ENCODE measurements at regions not wholly inside any gene's neighbourhood (a gene's known extent, or its start where the extent isn't known, plus 50 kb on each side); places are given as distances from the start of the nearest gene placed in this dataset.
"Not testable (repeated sequence)": the region's sequence is repeated elsewhere in the genome, so short reads cannot be mapped to it uniquely, and the experiment has no call there.

DNA sequence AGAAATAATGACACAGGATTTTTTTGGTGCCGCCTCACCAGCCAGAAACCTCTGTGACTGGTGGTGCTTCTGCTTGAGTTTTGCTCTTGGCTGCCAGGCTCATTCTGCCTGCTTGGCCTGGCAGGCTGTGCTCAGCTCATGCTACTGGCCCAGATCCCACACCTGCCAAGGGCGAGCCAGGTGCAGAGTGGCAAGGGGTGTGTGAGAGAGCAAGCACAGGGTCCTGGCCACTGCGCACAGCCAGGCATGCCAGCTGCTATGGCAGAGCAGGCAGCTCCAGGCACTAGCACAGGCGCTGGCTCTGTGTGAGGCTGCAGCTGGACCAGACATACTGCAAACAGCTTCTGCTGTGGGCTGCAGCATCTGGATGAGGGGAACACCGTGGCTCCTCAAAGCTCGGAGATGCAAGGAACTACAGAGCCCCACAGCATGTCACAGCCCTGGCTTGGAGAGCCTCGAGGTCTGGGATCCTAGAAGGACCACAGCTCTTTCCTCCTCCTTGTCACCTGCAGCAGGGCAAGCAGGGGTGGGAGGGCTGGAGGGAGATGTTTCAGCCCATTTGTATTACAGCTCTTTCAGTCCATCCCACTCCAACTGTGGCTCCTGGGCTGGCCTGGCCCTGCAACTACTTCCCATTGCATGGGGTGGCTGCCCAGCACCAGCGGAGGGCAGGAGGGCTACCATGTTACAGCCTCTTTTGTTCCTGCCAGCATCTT, 313.4 kb upstream of the SEMA3C start:
- DNase-seq (no peak), ATAC-seq (no peak)
- TF ChIP-seq, protein P1, sequence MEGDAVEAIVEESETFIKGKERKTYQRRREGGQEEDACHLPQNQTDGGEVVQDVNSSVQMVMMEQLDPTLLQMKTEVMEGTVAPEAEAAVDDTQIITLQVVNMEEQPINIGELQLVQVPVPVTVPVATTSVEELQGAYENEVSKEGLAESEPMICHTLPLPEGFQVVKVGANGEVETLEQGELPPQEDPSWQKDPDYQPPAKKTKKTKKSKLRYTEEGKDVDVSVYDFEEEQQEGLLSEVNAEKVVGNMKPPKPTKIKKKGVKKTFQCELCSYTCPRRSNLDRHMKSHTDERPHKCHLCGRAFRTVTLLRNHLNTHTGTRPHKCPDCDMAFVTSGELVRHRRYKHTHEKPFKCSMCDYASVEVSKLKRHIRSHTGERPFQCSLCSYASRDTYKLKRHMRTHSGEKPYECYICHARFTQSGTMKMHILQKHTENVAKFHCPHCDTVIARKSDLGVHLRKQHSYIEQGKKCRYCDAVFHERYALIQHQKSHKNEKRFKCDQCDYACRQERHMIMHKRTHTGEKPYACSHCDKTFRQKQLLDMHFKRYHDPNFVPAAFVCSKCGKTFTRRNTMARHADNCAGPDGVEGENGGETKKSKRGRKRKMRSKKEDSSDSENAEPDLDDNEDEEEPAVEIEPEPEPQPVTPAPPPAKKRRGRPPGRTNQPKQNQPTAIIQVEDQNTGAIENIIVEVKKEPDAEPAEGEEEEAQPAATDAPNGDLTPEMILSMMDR (conservative IDR thresholded peaks at IDR 0.05; ENCODE audit: low read depth, low read length): no peak
- TF ChIP-seq EZH2phosphoT487 (IDR thresholded peaks at IDR 0.05; ENCODE audit: borderline replicate concordance, low read length) (no peak), EZH2 (IDR thresholded peaks at IDR 0.05; ENCODE audit: low read length, unreplicated experiment) (no peak)
- Histone ChIP-seq H3K9me2 (replicated peaks; ENCODE audit: low read length) (no peaks in the 10 kb centered on the region), H4K20me1 (ENCODE audit: low read length) (no peaks in the 10 kb centered on the region), H3K9me3 (ENCODE audit: low read length) (no peaks in the 10 kb centered on the region), H3K4me3 (ENCODE audit: low read length) (no peak overlapping the region), H3K36me3 (ENCODE audit: low read depth, low read length) (no peaks in the 10 kb centered on the region), H3K9ac (ENCODE audit: low read length) (no peak overlapping the region), H3K79me2 (ENCODE audit: low read length) (no peaks in the 10 kb centered on the region), H3K4me2 (ENCODE audit: low read length) (no peak overlapping the region), H3F3A (ENCODE audit: low read length, unreplicated experiment) (no peaks in the 10 kb centered on the region), H3K4me1 (ENCODE audit: insufficient read depth, low read length) (no peaks in the 10 kb centered on the region), H3K27me3 (ENCODE audit: low read length) (no peaks in the 10 kb centered on the region), H3K27ac (ENCODE audit: low read length) (no peak overlapping the region), H2AFZ (ENCODE audit: low read length) (no peak overlapping the region)
- CTCF ChIA-PET: no interaction called here
- BruUV-seq (replicated peaks): no TSS peak
- POLR2A ChIA-PET (ENCODE audit: unreplicated experiment): no interaction called here
- intact Hi-C loops (cut with micrococcal nuclease): no loop called here

DNA sequence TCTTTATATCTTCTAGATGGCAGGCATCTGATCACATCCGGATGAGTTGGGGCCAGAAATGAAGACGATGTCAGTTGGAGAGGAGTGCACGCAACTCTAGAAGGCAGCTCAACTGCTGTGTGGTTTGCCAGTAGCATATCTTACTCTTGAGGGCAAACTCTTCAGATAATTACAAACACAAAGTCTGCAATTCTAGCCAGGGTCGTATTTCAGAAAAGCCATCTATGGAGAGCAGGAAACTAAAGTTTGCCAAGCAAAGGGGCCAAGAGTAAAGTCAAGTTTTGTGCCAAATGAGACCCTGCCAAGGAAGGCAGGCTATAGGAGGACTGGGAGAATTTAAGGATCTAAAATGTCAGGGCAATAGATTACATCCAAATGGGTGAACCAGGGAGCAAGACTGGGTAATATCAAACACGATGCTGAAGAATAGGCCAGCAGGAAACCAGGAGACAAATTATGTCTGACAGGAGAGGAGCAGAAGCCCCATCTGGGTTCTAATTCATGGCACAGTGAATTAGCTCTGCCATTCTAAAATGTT, 312.5 kb upstream of the SEMA3C start:
- no peak overlapping the region for H2AFZ ChIP-seq (ENCODE audit: low read length)
- H3K27me3 ChIP-seq (ENCODE audit: low read length): no peaks in the 10 kb centered on the region
- H3K27ac ChIP-seq (ENCODE audit: low read length): no peak overlapping the region
- no peaks in the 10 kb centered on the region for H3K9me3 ChIP-seq (ENCODE audit: low read length)
- intact Hi-C loops (cut with micrococcal nuclease): no loop called here
- no peak overlapping the region for H3K4me3 ChIP-seq (ENCODE audit: low read length)
- BruUV-seq (replicated peaks): no TSS peak
- H3K9me2 ChIP-seq (replicated peaks; ENCODE audit: low read length): no peaks in the 10 kb centered on the region
- H3K4me2 ChIP-seq (ENCODE audit: low read length): no peak overlapping the region
- no peaks in the 10 kb centered on the region for H3K4me1 ChIP-seq (ENCODE audit: insufficient read depth, low read length)
- H3K79me2 ChIP-seq (ENCODE audit: low read length): no peaks in the 10 kb centered on the region
- H3K9ac ChIP-seq (ENCODE audit: low read length): no peak overlapping the region
- POLR2A ChIA-PET (ENCODE audit: unreplicated experiment): no interaction called here
- H4K20me1 ChIP-seq (ENCODE audit: low read length): no peaks in the 10 kb centered on the region
- no peaks in the 10 kb centered on the region for H3K36me3 ChIP-seq (ENCODE audit: low read depth, low read length)
- CTCF ChIA-PET: no interaction called here
- no peaks in the 10 kb centered on the region for H3F3A ChIP-seq (ENCODE audit: low read length, unreplicated experiment)
- TF ChIP-seq, protein P1 (conservative IDR thresholded peaks at IDR 0.05; ENCODE audit: low read depth, low read length): no peak
- TF ChIP-seq EZH2 (IDR thresholded peaks at IDR 0.05; ENCODE audit: low read length, unreplicated experiment) (no peak), EZH2phosphoT487 (IDR thresholded peaks at IDR 0.05; ENCODE audit: borderline replicate concordance, low read length) (no peak)
- DNase-seq: no peak
- ATAC-seq: no peak

DNA sequence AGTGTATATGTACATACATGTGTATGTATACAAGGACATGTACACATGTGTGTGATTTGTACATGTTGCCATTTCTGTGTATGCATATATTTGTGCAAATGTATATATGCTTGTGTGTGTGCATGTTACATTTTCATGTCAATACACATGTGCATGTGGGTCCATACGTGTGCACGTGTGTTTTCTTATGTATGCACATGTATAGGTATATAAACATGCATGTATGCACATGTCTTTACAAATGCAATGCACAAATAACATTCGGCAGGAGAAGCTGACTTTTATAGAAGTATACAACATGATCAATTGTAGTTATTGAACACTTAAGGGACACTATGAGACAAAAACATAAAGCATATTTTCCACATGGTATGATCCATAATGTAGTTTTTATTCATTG, 307.4 kb upstream of the SEMA3C start:
- Histone ChIP-seq H3K9me3 (ENCODE audit: low read length) (peaks cover 4% of the 10 kb centered on the region; the same call in 1 of the 2 replicates), H3K9me2 (replicated peaks; ENCODE audit: low read length) (no peaks in the 10 kb centered on the region), H3K27me3 (ENCODE audit: low read length) (no peaks in the 10 kb centered on the region), H3K36me3 (ENCODE audit: low read depth, low read length) (no peaks in the 10 kb centered on the region), H3K9ac (ENCODE audit: low read length) (no peak overlapping the region), H3K4me1 (ENCODE audit: insufficient read depth, low read length) (no peaks in the 10 kb centered on the region), H2AFZ (ENCODE audit: low read length) (no peak overlapping the region), H3F3A (ENCODE audit: low read length, unreplicated experiment) (no peaks in the 10 kb centered on the region), H3K4me3 (ENCODE audit: low read length) (no peak overlapping the region), H4K20me1 (ENCODE audit: low read length) (no peaks in the 10 kb centered on the region), H3K79me2 (ENCODE audit: low read length) (no peaks in the 10 kb centered on the region), H3K27ac (ENCODE audit: low read length) (no peak overlapping the region), H3K4me2 (ENCODE audit: low read length) (no peak overlapping the region)
- DNase-seq: no peak
- intact Hi-C loops (cut with micrococcal nuclease): no loop called here
- no peak for ATAC-seq
- ChIA-PET POLR2A (ENCODE audit: unreplicated experiment) (no interaction called here), CTCF (no interaction called here)
- no TSS peak for BruUV-seq (replicated peaks)
- TF ChIP-seq, protein P1 (conservative IDR thresholded peaks at IDR 0.05; ENCODE audit: low read depth, low read length): no peak
- TF ChIP-seq EZH2 (IDR thresholded peaks at IDR 0.05; ENCODE audit: low read length, unreplicated experiment): no peak
- TF ChIP-seq EZH2phosphoT487 (IDR thresholded peaks at IDR 0.05; ENCODE audit: borderline replicate concordance, low read length): no peak

DNA sequence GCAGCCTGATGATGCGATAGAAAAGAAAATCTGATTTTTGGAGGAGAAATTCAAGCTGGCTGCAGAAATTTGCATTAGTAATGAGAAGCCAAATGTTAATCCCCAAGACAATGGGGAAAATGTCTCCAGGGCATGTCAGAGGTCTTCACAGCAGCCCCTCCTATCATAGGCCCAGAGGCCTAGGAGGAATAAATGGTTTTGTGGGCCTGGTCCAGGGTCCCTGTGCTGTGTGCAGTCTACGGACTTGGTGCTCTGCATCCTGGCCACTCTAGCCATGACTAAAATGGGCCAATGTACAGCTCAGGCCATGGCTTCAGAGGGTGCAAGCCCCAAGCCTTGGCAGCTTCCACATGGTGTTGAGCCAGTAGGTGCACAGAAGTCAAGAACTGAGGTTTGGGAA, 303.8 kb upstream of the SEMA3C start:
- ATAC-seq; H2AFZ ChIP-seq (ENCODE audit: low read length); H3K79me2 ChIP-seq (ENCODE audit: low read length); H3K4me2 ChIP-seq (ENCODE audit: low read length); H3F3A ChIP-seq (ENCODE audit: low read length, unreplicated experiment); H3K9me3 ChIP-seq (ENCODE audit: low read length); H3K27me3 ChIP-seq (ENCODE audit: low read length); H3K9me2 ChIP-seq (replicated peaks; ENCODE audit: low read length); H3K36me3 ChIP-seq (ENCODE audit: low read depth, low read length); CTCF ChIA-PET; DNase-seq; intact Hi-C loops (cut with micrococcal nuclease); POLR2A ChIA-PET (ENCODE audit: unreplicated experiment); H3K4me3 ChIP-seq (ENCODE audit: low read length); BruUV-seq (replicated peaks); H3K9ac ChIP-seq (ENCODE audit: low read length); H4K20me1 ChIP-seq (ENCODE audit: low read length); H3K27ac ChIP-seq (ENCODE audit: low read length); H3K4me1 ChIP-seq (ENCODE audit: insufficient read depth, low read length): not testable (repeated sequence)
